K562 (cell line): ENCODE measurements at regions not wholly inside any gene's neighbourhood (a gene's known extent, or its start where the extent isn't known, plus 50 kb on each side); places are given as distances from the start of the nearest gene placed in this dataset.

ENCODE experiments used
- ATAC-seq: fragments of 200-7000 bp; cut with Tn5 transposase; 3 replicates; pipeline ENCODE4 v1.9.1; 2020; ENCODE audit warnings: moderate library complexity
- BruUV-seq: library from RNA; stranded (reverse); fragments of 400-500 nt; replicated peaks from 2 replicates; lab custom pipeline; 2021; lab: Mats Ljungman, UMichigan
- CTCF ChIA-PET: fragments of 300-600 bp; formaldehyde crosslinking; extraction: SDS; loops from one replicate; lab custom pipeline; 2021; ENCODE audit warnings: low intra/inter-chr PET ratio; lab: Yijun Ruan, JAX
- POLR2A ChIA-PET: fragments of 300-600, 350-650 bp; sonication (Branson Sonifier 250); formaldehyde crosslinking; extraction: SDS; loops from one replicate; lab custom pipeline; 2021; ENCODE audit warnings: antibody characterized with exemption, inconsistent platforms; lab: Yijun Ruan, JAX
- DNase-seq, 4 experiments: peaks; one replicate each; pipeline versions ENCODE4 v3.0.0 to v3.0.0-alpha.2; 2011 to 2018; ENCODE audit warnings: low spot score in 3 of 4, mixed read lengths in 3 of 4; ENCODE audit errors: extremely low read depth in 1 of 4
- FAIRE-seq: peaks from 2 replicates; lab custom pipeline; 2011; peaks lifted over from hg19 to GRCh38; lab: Jason Lieb, UNC
- H2AFZ ChIP-seq: 2 replicates; pipeline ENCODE4 v1.6.0; 2011; ENCODE audit warnings: low read depth, low read length, control low read depth, inconsistent platforms
- H3K27ac ChIP-seq: fragments of 200-600 bp; 3 replicates; pipeline ENCODE4 v1.8.0; 2011; ENCODE audit warnings: low read depth, mild to moderate bottlenecking, control low read depth, inconsistent platforms, low read length, moderate library complexity, mixed read lengths; ENCODE audit errors: extremely low read depth
- H3K27me3 ChIP-seq, 2 experiments: fragments of 300-600 bp in 1 of 2; 2 replicates in 1 of 2; 3 replicates in 1 of 2; pipeline versions ENCODE4 v1.6.0 to v1.8.0; 2011; ENCODE audit warnings: inconsistent platforms in 2 of 2, low read length in 2 of 2, mild to moderate bottlenecking in 1 of 2, mixed read lengths in 1 of 2, moderate library complexity in 1 of 2; ENCODE audit not compliant: control insufficient read depth in 2 of 2, insufficient read depth in 2 of 2
- H3K36me3 ChIP-seq: fragments of 300-600 bp; 3 replicates; pipeline ENCODE4 v1.8.0; 2011; ENCODE audit warnings: mild to moderate bottlenecking, low read length, inconsistent platforms; ENCODE audit not compliant: control insufficient read depth, insufficient read depth
- H3K4me1 ChIP-seq, 2 experiments: fragments of 200-600 bp in 1 of 2; replicated peaks in 1 of 2; 2 replicates in 1 of 2; 3 replicates in 1 of 2; pipeline versions ENCODE4 v1.5.1 to v1.8.0; 2011; ENCODE audit warnings: inconsistent platforms in 2 of 2, low read length in 2 of 2, mild to moderate bottlenecking in 1 of 2, mixed read lengths in 1 of 2, moderate library complexity in 1 of 2; ENCODE audit not compliant: control insufficient read depth in 2 of 2, insufficient read depth in 2 of 2
- H3K4me2 ChIP-seq: 2 replicates; pipeline ENCODE4 v1.6.1; 2011; ENCODE audit warnings: low read length, control low read depth, inconsistent platforms, mixed read lengths; ENCODE audit not compliant: insufficient read depth
- H3K4me3 ChIP-seq: fragments of 200-600 bp; sonication (generic), shearing (Covaris generic); 2 replicates; pipeline ENCODE4 v1.5.1; 2016; ENCODE audit warnings: control low read depth, inconsistent platforms
- H3K79me2 ChIP-seq: fragments of 200-600 bp; 3 replicates; pipeline ENCODE4 v1.8.0; 2011; ENCODE audit warnings: low read length, inconsistent platforms; ENCODE audit not compliant: control insufficient read depth, insufficient read depth
- H3K9ac ChIP-seq, 2 experiments: 2 replicates each; pipeline versions ENCODE4 v1.6.0 to v1.6.1; 2011; ENCODE audit warnings: low read depth in 2 of 2, low read length in 2 of 2, control low read depth in 1 of 2, inconsistent platforms in 1 of 2, mild to moderate bottlenecking in 1 of 2, mixed read lengths in 1 of 2; ENCODE audit not compliant: insufficient read depth in 1 of 2
- H3K9me1 ChIP-seq: one replicate; pipeline ENCODE4 v1.6.0; 2011; ENCODE audit warnings: inconsistent platforms, mild to moderate bottlenecking, low read length, moderate library complexity; ENCODE audit not compliant: control insufficient read depth, insufficient read depth
- H3K9me3 ChIP-seq: replicated peaks from 2 replicates; pipeline ENCODE4 v1.5.1; 2011; ENCODE audit warnings: low read depth, low read length, inconsistent platforms; ENCODE audit not compliant: control insufficient read depth, insufficient read depth
- H4K20me1 ChIP-seq: replicated peaks from 2 replicates; pipeline ENCODE4 v1.6.1; 2011; ENCODE audit warnings: low read length, inconsistent platforms, mixed read lengths; ENCODE audit not compliant: control insufficient read depth, insufficient read depth
- ARID1B ChIP-seq: fragments of 450-650 bp; IDR thresholded peaks from 2 replicates; pipeline ENCODE4 v1.6.1; 2016; ENCODE audit warnings: antibody characterized with exemption, mild to moderate bottlenecking, inconsistent platforms
- BRCA1 ChIP-seq, 2 experiments: fragments of 450-650 bp in 1 of 2; sonication (generic) in 1 of 2; formaldehyde crosslinking in 1 of 2; IDR thresholded peaks; 2 replicates each; pipeline versions ENCODE4 v1.5.0 to v1.6.1; 2017 to 2020; ENCODE audit warnings: mild to moderate bottlenecking in 1 of 2, missing genetic modification reagents in 1 of 2
- DNMT1 ChIP-seq: fragments of 450-650 bp; IDR thresholded peaks from 2 replicates; pipeline ENCODE4 v1.6.1; 2016; ENCODE audit warnings: antibody characterized with exemption, mild to moderate bottlenecking
- ELF4 ChIP-seq: fragments of 450-650 bp; formaldehyde crosslinking; IDR thresholded peaks from 2 replicates; pipeline ENCODE4 v1.4.0; 2022; ENCODE audit warnings: missing genetic modification characterization
- ELK1 ChIP-seq: sonication (generic); formaldehyde crosslinking; IDR thresholded peaks from 2 replicates; pipeline ENCODE4 v1.8.1; 2022; ENCODE audit warnings: missing genetic modification reagents
- GTF2A2 ChIP-seq: IDR thresholded peaks from 2 replicates; pipeline ENCODE4 v1.6.1; 2016; ENCODE audit warnings: mild to moderate bottlenecking, missing genetic modification characterization, missing compliant biosample characterization
- HNRNPH1 ChIP-seq: fragments of 200-400 bp; formaldehyde crosslinking; optimal IDR thresholded peaks from 2 replicates; pipeline ENCODE3; 2017; ENCODE audit warnings: low read depth, mild to moderate bottlenecking, low read length, moderate library complexity
- HNRNPUL1 ChIP-seq: fragments of 200-400 bp; formaldehyde crosslinking; IDR thresholded peaks from 2 replicates; pipeline ENCODE4 v1.6.1; 2017; ENCODE audit warnings: low read length
- LEF1 ChIP-seq: fragments of 450-650 bp; IDR thresholded peaks from 2 replicates; pipeline ENCODE4 v1.6.1; 2016; ENCODE audit warnings: mild to moderate bottlenecking
- MAFK ChIP-seq: IDR thresholded peaks from 2 replicates; pipeline ENCODE4 v1.6.1; 2011; ENCODE audit warnings: low read length, improper control_type of control experiment
- NCOA2 ChIP-seq, 2 experiments: fragments of 450-650 bp; IDR thresholded peaks; 2 replicates each; pipeline ENCODE4 v1.6.1; 2018; ENCODE audit warnings: mild to moderate bottlenecking in 2 of 2, moderate library complexity in 1 of 2; ENCODE audit not compliant: partially characterized antibody in 2 of 2
- NEUROD1 ChIP-seq: fragments of 150-350 bp; IDR thresholded peaks from 2 replicates; pipeline ENCODE4 v1.6.1; 2014; ENCODE audit warnings: borderline replicate concordance, low read length, low read depth; ENCODE audit not compliant: partially characterized antibody
- NR1H2 ChIP-seq: sonication (generic); formaldehyde crosslinking; IDR thresholded peaks from 2 replicates; pipeline ENCODE4 v1.4.0; 2020; ENCODE audit warnings: mild to moderate bottlenecking, missing genetic modification reagents
- NR2F6 ChIP-seq: fragments of 450-650 bp; formaldehyde crosslinking; IDR thresholded peaks from 2 replicates; pipeline ENCODE4 v1.4.0; 2020; ENCODE audit warnings: mild to moderate bottlenecking
- RBM34 ChIP-seq: fragments of 200-400 bp; formaldehyde crosslinking; IDR thresholded peaks from 2 replicates; pipeline ENCODE4 v1.6.1; 2018; ENCODE audit warnings: low read length, borderline replicate concordance; ENCODE audit not compliant: insufficient read depth
- SMAD3 ChIP-seq: fragments of 450-650 bp; formaldehyde crosslinking; conservative IDR thresholded peaks from 2 replicates; pipeline ENCODE4 v1.4.0; 2020; ENCODE audit warnings: mild to moderate bottlenecking
- TGIF2 ChIP-seq: sonication (generic); formaldehyde crosslinking; IDR thresholded peaks from 2 replicates; pipeline ENCODE4 v1.8.1; 2022; ENCODE audit warnings: mild to moderate bottlenecking, missing genetic modification reagents, moderate library complexity
- ZNF239 ChIP-seq: fragments of 250-450 bp; sonication (Bioruptor Pico); IDR thresholded peaks from 2 replicates; pipeline ENCODE4 v1.4.0; 2020; ENCODE audit warnings: mild to moderate bottlenecking
- ZNF785 ChIP-seq: fragments of 250-450 bp; sonication (Bioruptor Pico); IDR thresholded peaks from 2 replicates; pipeline ENCODE4 v1.4.0; 2020; ENCODE audit warnings: mild to moderate bottlenecking
- WGBS: fragments of 100-300 bp; shearing (Covaris generic); methylation state at CpG from one replicate; pipeline ENCODE4 v1.1.6; 2016; ENCODE audit warnings: low coverage, mixed read lengths; ENCODE audit not compliant: insufficient coverage; ENCODE audit errors: missing lambda C conversion rate; 5-methylcytosine and 5-hydroxymethylcytosine counted together
- in situ Hi-C: fragments of 300-500 bp; cut with MboI; formaldehyde crosslinking; loops from 4 replicates; pipeline ENCODE4 v1.15.0; 2018; ENCODE audit warnings: inconsistent platforms, mixed read lengths
- intact Hi-C: fragments of 100-400 bp; cut with micrococcal nuclease; formaldehyde crosslinking; loops from 2 replicates; pipeline ENCODE4 v1.14.2; 2022

- Histone ChIP-seq H2AFZ (no peak overlapping the region), H3K9ac (no peak overlapping the region), H3K4me1 (no peaks in the 10 kb centered on the region), H3K4me3 (no peak overlapping the region)
- ATAC-seq (no peak), DNase-seq (no peak)
- TF ChIP-seq ELF4, result no peak
- TF ChIP-seq TGIF2 (CRISPR knock-in tag), result no peak
- no peak for TF ChIP-seq LEF1
- TF ChIP-seq NR2F6 (CRISPR knock-in tag), result no peak
- TF ChIP-seq MAFK, result no peak
- TF ChIP-seq RBM34, result no peak
- TF ChIP-seq NEUROD1, result no peak
- no peak for TF ChIP-seq ZNF785 (CRISPR knock-in tag)
- TF ChIP-seq SMAD3, result no peak
- TF ChIP-seq NR1H2 (CRISPR knock-in tag), result no peak
- TF ChIP-seq ELK1 (CRISPR knock-in tag), result no peak
- TF ChIP-seq DNMT1, result no peak
- TF ChIP-seq HNRNPH1, result no peak
- TF ChIP-seq ARID1B, result no peak
- no peak for TF ChIP-seq HNRNPUL1
- no peak for TF ChIP-seq BRCA1 (IDR thresholded peaks at IDR 0.05)
- TF ChIP-seq BRCA1 (CRISPR knock-in tag; IDR thresholded peaks at IDR 0.05), result no peak
- TF ChIP-seq GTF2A2 (tag), result no peak
- TF ChIP-seq NCOA2 (IDR thresholded peaks at IDR 0.05; ENCODE audit: partially characterized antibody in 2 of 2), result no peak
- no peak for TF ChIP-seq ZNF239
- TF ChIP-seq, all 486 proteins: peak for 0
- peaks cover 5% of the 10 kb centered on the region; the same call in 1 of the 2 replicates for H4K20me1 ChIP-seq
- 0% methylated on average over 3 of the region's 4 CpGs for WGBS
- H3K9me3 ChIP-seq, result no peaks in the 10 kb centered on the region
- peaks cover 0 to 24% of the 10 kb centered on the region in 2 experiments; a peak in 4 of 5 replicates for H3K27me3 ChIP-seq
- no peaks in the 10 kb centered on the region for H3K9me1 ChIP-seq
- H3K27ac ChIP-seq, result no peak overlapping the region
- no peak for FAIRE-seq
- H3K36me3 ChIP-seq, result no peaks in the 10 kb centered on the region
- POLR2A ChIA-PET, result interaction anchor here (0.6 kb wide), 1 partner anchor 300 kb away, joined by 3 read pairs; no protein-coding TSS in a partner anchor
- intact Hi-C loops, result no loop called here
- CTCF ChIA-PET, result no interaction called here
- in situ Hi-C loops, result no loop called here
- no peaks in the 10 kb centered on the region for H3K79me2 ChIP-seq
- no TSS peak for BruUV-seq
- no peak overlapping the region for H3K4me2 ChIP-seq
Measured at GRCh38 chrX:107502316-107502715, 52.9 kb downstream of the FRMPD3 start.
